ENCODE measurements at regions not wholly inside any gene's neighbourhood (a gene's known extent, or its start where the extent isn't known, plus 50 kb on each side); places are given as distances from the start of the nearest gene placed in this dataset.

GRCh38 chr14:59123975-59124374 lies 64.5 kb upstream of the DAAM1 start:
- TF ChIP-seq, protein P1, sequence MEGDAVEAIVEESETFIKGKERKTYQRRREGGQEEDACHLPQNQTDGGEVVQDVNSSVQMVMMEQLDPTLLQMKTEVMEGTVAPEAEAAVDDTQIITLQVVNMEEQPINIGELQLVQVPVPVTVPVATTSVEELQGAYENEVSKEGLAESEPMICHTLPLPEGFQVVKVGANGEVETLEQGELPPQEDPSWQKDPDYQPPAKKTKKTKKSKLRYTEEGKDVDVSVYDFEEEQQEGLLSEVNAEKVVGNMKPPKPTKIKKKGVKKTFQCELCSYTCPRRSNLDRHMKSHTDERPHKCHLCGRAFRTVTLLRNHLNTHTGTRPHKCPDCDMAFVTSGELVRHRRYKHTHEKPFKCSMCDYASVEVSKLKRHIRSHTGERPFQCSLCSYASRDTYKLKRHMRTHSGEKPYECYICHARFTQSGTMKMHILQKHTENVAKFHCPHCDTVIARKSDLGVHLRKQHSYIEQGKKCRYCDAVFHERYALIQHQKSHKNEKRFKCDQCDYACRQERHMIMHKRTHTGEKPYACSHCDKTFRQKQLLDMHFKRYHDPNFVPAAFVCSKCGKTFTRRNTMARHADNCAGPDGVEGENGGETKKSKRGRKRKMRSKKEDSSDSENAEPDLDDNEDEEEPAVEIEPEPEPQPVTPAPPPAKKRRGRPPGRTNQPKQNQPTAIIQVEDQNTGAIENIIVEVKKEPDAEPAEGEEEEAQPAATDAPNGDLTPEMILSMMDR (IDR thresholded peaks at IDR 0.05) = no peak
- DNase-seq (ENCODE audit: low spot score) (no peak), ATAC-seq (ENCODE audit: low FRiP score) (no peak)

DNA sequence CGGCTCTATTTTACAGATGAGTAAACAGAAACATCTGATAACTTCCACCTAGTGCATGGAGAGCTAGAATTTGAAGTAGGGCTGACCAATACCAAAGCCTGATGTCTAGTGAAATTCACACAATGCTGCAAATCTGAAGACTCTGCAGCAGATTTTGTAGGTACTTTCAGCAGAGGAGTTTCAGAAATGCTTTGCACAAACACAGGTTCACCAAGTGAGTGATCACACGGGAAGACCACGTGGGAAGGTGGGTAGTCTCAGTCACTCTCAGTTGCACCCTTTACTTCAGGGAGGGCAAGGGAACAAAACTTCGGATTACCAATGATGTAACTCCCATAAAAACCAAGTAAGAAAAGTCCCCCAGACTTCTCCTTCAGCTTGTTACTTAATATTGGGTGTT lies 63.3 kb upstream of the DAAM1 start:
- TF ChIP-seq, protein P1 (IDR thresholded peaks at IDR 0.05) = no peak
- ATAC-seq (ENCODE audit: low FRiP score) = no peak

DNA sequence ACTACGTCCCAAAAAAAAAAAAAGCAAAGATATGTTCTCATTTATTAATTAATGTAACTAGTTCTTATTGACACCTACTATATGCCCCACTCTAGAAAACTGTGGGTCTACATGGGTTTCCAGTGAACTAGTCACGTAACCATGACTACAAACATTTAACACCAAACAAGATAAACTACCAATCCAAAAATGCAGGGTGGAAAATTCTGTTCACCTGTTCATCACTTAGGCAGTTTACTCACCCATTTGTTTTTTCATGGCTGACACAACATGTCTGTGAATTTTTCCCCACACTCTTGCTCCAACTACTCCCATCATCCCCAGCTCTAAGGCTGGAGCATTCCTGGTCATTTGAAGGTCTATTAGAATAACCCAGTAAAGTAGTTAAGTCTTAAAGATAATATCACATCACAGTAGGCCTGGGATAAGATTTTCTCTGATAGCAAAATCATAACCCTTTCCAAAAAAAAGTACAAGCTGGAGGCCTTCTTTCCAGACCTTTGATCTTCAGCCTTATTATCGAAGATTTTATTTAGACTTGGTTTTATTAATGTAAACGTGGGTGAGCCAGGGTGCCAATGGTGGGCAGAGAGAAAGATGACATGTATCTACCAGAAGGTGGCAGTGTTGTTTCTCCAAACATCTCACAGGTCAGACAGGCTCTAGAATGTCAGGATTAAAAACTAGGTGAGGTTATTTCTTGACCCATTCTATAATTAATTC lies 61.6 kb upstream of the DAAM1 start:
- ATAC-seq (ENCODE audit: low FRiP score) (peak; percentile 59), DNase-seq (ENCODE audit: low spot score) (no peak)
- TF ChIP-seq, protein P1 (IDR thresholded peaks at IDR 0.05) = peak in 1 of 3 donors; percentile 6

More for the DNA sequence above, 63.3 kb upstream of the DAAM1 start:
- no peak for DNase-seq (ENCODE audit: low spot score)

GRCh38 chr14:59127437-59127732 lies 61.1 kb upstream of the DAAM1 start:
- TF ChIP-seq, protein P1 (IDR thresholded peaks at IDR 0.05) = no peak
- DNase-seq (ENCODE audit: low spot score) = no peak
- ATAC-seq (ENCODE audit: low FRiP score) = no peak

- ATAC-seq (ENCODE audit: low FRiP score) (no peak), DNase-seq (ENCODE audit: low spot score) (no peak)
- TF ChIP-seq, protein P1 (IDR thresholded peaks at IDR 0.05) = no peak
Observed at GRCh38 chr14:59130462-59130861, 58.0 kb upstream of the DAAM1 start.

DNA sequence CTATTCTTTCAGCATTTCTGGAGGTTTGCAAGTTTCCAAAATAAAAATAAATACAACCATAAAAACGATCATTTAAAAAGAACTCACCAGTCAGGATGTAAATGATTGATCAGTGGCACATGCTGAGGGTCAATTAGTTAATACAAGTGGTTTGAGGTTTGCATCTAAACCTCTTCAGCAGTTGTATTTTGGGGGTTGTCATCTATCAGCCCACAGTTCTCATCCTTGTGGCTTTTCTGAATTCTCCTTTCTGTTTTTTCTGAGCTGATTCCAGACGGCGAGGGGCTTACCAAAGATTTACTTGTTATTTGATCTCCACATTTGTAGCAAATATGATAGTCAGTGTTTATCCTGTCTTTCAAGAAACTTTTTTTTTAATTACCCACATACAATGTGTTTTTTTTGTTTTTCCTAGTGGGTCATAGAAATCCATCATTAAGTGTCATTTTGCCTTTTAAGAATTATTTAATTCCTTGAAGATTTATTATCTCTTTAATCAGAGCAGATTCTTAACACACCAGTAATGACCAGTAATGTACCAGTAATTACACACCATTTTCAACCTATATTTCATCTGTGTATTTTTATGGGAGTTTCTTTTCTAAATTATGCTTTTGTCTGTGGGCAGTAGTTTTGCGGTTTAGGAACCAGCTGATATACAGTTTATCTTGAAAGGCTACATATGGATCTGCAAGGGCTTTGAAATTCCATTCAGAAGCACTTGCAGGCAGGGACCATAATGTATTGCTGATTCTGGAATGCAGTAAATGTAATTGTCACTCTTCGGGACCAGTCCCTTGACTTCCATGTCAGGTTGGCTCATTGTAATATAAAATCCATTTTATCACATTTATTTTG lies 56.3 kb upstream of the DAAM1 start:
- TF ChIP-seq, protein P1 (IDR thresholded peaks at IDR 0.05) = no peak
- no peak for ATAC-seq (ENCODE audit: low FRiP score)
- no peak for DNase-seq (ENCODE audit: low spot score)

Measured in omental fat pad (tissue), 3 donors.